Right ventricle myocardium inferior (tissue), 1 donor: ENCODE measurements at regions not wholly inside any gene's neighbourhood (a gene's known extent, or its start where the extent isn't known, plus 50 kb on each side); places are given as distances from the start of the nearest gene placed in this dataset.

Source experiments
- ATAC-seq: fragments of 200-7000 bp; cut with Tn5 transposase; one replicate; pipeline ENCODE4 v1.9.1; 2020; ENCODE audit warnings: mild to moderate bottlenecking, moderate library complexity
- DNase-seq: peaks from one replicate; pipeline ENCODE4 v3.0.0; 2021; ENCODE audit errors: missing footprints
- intact Hi-C: fragments of 100-400 bp; cut with DNase I; formaldehyde crosslinking; loops from one replicate; pipeline ENCODE4 v1.11.0; 2022
- donor health status: DM: no; HTN: yes; CAD: no; lungs with severe emphysema.

GRCh38 chr3:184633237-184633579 is 71.6 kb downstream of the EPHB3 start:
- intact Hi-C loops, result no loop called here
- no peak for DNase-seq
- no peak for ATAC-seq

GRCh38 chr3:184632551-184633236 is 71.1 kb downstream of the EPHB3 start:
- DNase-seq (no peak), ATAC-seq (peak; percentile 20)
- intact Hi-C loops, result no loop called here
